GM21737 (cell line): ENCODE measurements at regions not wholly inside any gene's neighbourhood (a gene's known extent, or its start where the extent isn't known, plus 50 kb on each side); places are given as distances from the start of the nearest gene placed in this dataset.

Source experiments
- ATAC-seq: cut with Tn5 transposase; IDR thresholded peaks from one replicate; pipeline ENCODE4 v1.9.1; 2021; ENCODE audit warnings: mild to moderate bottlenecking, moderate library complexity; ENCODE audit not compliant: unreplicated experiment

DNA sequence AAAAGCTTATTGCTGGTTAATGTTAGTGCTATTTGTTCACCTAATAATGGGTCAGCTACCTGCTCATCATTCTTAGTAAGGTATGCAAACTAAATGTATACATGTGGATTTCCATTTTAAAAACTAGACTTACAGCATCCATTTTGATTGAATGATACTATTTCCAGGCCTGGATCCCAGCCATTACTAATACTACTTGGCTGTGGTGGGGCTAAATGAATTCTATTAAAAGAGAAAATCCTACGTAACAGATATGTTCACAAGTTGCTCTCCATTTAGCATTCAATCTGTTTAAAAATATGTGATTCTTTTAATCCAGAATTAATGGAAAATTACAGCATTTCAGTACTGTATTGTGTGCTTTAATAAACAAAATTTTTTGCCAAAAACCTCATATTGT, 169.4 kb upstream of the MIR17HG start:
- ATAC-seq, result no peak

DNA sequence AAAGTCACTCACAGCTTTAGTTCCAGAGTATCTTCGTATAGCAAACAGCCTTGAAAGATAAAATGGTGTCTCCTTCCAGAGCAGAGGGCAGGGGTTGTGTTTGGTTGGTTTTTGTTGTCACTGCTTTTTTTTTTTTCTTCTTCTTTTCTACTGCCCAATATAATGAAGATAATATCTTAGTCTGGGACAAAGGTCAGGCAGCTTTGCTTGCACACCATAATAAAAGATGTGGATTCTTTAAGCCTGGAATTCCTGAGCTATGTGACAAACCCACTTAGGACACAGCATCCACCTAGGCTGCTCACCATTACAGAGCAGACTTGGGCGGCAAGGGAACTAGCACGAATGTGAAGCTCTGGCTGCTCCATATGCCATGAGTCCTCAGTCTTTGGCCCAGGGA, 165.6 kb upstream of the MIR17HG start:
- no peak for ATAC-seq

DNA sequence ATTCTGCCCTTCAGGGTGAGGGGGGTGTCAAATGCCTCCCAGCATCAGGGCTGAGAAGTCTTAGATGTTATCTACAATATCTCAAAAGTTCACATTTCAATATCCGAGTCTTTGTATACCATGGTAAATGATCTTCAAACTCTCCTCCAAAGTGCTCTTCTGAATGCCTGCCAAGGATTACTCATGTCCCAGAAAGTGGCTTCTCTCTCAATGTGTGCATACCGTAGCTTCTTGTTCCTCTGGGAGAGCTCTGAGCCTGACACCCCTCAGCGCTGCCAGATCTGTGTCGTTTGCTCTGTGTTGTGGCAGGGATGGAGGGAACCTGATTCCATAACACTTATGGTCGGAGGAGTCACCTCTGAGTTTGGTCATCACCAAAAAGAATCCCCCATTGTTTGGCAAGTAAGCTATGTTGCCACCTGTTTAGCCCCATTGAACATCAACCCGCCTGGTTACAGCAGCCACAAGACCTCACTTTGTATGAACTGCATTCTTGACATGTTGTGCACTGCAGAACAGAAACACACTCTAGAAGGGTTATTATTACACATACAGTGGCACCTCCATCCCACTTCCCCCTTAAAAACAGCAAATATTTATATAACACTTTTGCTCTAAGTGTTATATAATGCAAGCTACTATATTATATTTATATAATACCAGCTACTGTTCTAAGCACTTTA, 163.1 kb upstream of the MIR17HG start:
- no peak for ATAC-seq

DNA sequence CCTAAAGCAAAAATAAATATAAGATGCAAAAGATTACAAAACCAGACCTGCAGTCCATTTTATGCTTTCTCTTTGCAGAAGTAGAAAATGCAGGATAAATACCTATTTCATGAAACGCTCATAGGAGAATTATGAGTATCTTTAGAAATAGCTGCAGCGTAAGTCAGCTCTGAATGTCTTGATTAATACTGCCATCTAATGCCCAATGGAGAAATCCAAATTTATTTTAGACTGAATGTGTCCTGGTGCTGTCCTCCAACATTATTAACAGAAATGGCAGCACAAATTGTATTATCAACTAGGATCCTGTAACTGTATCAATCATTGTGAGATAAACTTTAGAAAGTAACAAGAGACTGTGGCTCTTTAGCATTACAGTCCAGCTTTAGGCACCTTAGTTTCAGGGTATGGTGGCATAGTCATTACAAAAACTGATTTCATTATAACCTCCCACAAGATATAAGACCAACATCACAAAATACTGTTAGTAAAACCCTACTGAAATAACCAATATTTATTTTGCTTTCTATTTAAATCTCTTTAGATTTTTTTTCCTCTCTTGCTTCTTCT, 162.1 kb upstream of the MIR17HG start:
- ATAC-seq, result no peak

DNA sequence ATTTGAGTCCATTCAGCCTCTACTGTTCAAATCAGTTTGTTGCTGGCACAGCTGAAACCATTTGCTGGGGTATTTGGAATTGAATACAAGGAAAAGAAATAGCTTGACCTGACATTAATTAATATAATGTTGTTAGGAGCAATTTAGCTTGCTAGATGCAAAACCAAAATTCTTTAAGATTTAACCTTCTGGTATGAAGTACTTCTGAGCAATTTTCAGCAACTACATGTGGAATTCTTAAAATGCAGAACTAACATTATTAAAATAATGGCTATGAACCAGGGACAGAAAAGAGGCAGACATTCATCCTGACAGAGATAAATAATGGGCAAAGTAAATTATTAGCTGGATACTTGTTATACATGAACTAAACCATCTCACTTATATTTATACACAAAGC, 160.0 kb upstream of the MIR17HG start:
- ATAC-seq, result no peak

DNA sequence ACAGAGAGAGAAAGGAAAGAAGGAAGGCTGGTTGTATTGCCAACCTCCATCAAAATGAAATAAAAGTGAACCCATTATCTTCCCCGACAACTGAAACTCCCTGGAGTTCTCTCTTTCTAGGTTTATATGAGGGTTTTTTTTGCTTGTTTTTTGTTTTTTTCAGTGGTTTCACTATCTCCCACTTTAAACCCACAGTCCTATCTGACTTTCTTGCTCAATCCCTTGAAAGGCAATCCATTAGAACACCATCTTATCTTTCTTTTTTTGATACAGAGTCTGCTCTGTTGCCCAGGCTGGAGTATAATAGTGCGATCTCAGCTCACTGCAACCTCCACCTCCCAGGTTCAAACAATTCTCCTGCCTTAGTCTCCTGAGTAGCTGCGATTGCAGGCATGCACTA, 158.0 kb upstream of the MIR17HG start:
- ATAC-seq, result no peak

DNA sequence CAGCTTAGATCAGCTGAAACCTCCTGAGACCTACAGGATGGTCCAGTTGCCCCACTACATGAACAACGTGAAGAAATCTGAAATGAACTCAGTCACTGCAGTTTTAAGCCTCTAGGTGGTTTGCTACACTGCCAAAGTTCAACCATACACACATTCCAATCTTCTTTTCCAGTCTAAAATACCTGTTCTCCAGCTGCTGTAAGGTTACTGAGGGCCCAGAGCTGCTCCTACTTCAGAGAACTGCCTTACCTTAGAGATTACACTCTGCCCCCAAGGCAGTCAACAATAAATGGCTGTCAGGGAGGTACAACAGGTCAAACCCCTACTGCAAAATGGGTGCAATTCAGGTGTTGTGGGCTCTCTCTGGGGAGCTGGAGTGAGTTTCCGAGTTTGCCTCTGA, 154.1 kb upstream of the MIR17HG start:
- ATAC-seq, result no peak

DNA sequence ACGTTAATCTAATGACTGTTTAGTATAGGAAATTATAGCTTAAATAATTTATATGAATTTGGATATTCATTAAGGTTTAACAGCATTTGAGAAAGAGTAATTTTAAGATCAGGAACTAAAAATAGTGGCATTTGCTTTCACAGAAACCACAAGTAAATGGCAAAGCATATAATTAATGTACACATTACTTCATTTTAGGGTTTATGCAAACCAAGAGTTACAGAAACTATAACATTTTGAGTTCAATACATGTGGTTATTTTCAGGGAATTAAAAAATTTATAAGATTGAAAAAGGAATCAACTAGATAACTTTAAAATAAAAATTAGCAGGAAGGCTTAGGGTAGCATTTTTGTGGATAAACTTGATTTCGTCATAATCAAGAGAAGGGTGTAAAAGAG, 151.7 kb upstream of the MIR17HG start:
- ATAC-seq, result no peak

DNA sequence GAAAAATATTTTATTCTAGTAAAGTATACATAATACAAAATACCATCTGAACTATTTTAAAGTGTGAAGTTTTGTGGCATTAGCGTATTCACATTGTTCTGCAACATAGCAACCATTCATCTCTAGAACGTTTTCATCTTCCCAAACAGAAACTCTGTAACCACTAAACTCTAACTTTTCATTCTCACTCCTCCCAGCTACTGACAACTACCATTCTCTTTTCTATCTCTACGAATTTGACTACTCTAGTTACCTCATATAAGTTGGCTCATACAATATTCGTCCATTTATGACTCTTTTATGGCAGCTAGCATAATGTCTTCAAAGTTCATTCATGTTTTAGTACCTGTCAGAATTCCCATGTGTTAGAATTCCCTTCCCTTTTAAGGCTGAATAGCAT, 150.5 kb upstream of the MIR17HG start:
- ATAC-seq, result no peak

DNA sequence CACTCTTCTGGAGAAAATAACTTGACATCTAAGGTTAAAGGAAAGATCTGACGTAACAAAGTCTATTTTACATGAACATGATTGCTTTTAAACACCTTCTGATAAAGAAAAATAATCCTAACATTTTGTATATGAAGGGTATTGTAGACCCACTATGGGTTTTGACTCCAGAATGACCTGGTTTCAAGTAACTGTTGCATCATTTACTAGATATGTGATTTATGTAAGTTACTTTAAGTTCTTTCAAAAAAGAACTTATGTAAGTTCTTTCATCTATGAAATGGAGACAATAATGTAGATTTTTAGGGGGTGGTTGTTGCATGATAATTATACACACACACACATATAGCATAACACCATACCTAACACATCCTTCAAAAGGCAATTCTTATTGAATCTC, 147.6 kb upstream of the MIR17HG start:
- no peak for ATAC-seq

DNA sequence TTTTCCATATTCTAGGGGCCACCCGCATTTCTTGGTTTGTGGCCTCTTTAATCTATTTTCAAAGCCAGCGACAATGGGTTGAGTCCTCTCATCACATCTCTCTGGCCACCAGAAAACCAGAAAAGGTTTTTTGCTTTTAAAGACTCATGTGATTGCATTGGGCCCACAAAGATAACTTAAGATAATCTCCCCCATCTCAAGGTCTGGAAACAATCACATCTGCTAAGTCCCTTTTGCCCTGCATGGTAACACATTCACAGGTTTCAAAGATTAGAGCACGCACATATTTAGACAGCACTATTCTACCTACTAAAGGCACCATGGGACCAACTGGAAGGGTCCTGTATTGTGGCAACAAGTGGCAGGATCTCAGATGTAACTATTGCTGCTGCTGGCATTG, 147.0 kb upstream of the MIR17HG start:
- ATAC-seq, result no peak

DNA sequence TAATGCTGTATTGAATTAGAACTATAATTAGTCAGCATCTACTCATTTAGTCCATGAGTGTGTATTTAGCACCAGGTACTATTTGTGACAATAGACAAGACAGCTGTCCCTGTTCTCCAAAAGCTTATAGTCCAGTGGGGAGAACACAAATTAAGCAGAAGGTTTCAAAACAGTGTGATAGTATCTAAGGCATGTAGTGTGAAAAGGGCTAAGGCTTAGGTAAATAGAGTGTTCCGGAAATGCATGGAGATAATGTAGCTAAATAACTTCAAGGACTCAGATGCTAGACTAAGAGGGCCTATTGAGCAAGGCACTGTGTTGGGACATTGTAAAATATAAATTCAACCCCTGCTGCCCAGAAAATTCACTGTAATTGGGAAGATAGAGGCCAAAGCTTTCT, 144.1 kb upstream of the MIR17HG start:
- no peak for ATAC-seq

DNA sequence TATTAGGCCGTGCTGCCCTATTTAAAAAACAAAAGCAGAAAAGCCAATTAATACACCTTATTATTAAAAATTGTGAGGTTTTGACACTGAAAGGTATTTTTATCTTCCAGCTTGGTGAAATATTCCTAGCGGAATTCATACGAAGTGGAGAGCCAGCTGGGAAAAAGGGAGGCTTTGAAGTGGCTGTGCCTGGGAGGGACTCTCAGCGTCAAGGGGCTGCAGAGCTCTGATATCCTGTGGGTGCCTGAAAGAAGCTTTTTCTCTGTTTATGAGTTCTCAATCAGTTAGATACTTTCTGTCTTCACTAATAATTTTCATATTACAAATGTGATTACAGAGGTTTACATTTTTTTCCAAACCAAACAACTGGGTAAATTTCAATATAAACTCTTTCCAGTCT, 140.2 kb upstream of the MIR17HG start:
- ATAC-seq, result no peak

DNA sequence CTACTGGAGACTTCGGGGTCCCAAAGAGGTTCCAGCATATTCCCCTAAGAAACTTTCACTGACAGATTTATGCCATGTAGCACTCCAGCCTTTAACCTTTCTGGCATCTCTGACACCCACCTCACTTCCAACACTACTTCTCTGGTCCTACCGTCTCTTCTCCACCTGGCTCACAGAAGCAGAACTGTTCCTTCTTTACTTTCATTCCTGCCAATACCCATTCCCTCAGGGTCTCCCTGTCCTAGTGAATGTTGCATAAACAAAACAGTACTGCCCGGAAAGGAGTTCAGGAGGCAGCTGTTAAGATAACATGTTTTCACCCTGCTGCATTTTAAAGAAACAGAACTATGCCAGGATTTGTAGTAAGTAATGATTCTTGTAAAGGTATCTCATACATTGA, 136.0 kb upstream of the MIR17HG start:
- no peak for ATAC-seq

DNA sequence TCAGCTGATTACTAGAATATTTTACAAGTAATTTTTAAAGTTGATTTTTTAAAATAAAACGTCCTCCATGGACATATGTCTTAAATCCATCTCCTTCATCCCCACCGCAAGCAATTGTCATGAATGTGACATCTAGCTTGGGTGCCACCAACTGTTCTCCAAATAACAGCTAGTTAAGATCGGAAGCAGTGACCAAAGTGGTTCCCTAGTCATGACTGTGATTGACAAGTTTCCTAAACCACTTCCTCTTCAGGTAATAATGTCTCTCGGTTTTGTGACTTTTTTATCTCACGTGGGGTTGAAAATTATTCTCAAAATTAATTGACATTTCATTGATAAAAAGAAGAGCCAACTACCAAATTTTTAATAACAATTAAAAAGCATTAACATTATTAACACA, 135.3 kb upstream of the MIR17HG start:
- no peak for ATAC-seq

DNA sequence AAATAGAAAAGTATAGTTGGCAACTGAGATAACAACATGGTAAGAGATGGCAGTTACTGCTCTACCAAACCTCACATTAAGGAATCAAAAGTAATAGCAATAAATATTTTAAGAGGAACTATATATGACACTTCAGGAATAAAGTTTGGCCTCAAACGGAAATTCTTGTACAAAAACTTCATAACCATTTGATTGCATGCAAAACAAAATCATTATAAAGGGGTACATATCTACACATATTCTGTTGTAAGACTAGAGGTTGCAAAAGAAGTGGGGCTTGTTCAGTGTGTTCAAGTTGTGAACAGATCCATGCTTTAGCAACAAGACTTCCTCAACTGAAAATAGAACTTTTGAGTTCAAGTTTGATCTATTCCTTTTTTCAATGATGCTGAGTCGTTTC, 133.5 kb upstream of the MIR17HG start:
- ATAC-seq, result no peak

DNA sequence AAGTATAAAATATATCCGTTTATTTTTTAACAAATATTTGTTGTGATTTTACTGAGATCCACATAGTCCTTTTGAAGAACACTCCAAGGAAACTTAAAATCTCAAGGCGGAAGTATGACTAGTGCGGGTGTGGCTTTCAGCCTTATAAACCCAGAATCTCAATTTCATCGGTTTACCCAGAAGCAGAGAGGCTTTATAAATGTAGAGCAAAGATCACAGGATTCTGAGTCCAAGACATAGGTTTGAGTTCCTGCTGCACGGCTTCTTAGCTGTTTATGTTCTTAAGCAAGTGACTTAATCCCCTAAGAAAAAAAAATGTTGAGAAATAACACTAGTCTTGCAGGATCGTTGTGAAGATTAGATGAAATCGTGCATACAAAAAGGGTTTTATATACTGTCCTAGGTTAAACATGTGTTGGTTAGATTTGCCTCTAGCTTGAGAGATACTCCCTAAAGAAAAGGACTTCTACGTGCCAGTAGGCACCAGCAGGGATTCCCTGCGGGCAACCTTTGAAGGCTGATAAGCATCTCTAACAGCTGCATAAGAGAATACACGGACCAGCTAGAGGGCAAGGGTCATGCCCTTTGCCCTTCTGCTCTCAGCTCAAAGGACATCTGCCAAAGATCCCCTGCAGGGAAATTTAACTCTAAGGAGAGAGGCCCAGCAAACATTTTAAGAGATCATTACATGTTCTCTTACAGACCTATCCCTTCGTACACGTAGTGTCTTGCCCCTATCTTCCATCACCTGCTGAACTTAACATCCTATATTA, 130.4 kb upstream of the MIR17HG start:
- no peak for ATAC-seq

DNA sequence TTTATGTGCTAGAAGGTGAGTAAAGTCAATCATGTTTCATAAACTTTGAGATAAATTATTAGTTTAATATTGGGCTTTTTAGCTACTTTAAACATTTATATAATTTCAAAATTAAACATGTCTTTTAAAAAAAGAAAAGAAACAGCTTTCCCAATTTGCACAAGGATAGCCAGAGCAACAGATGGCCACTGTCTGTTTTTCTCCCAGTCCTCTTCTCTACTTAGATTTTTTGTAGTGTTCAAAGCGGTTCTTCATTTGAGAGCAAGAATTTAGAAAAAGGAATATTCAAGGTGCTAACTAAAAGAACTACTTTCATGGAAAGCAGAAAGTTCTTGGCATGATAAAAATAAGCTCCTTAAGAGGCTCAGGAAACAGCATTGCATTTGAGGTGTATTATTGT, 128.3 kb upstream of the MIR17HG start:
- ATAC-seq, result no peak

DNA sequence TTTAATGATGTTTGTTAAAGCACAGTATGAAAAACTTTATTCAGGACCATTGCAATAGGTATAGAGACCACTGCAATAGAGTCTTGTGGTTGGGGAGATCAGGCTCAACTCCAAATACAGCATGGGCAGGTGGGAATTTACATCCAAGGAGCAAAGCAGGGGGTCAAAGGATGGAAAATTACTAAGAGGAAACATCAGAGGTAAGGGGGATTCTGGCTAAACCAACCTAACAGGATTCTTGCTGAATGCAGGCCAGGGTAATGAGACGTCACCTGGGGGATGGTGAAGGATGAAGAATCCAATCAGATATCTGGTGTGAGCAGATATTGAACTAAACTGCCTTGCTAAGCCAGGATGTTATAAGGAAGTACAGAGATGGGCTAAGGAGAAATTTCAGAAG, 126.6 kb upstream of the MIR17HG start:
- ATAC-seq, result no peak

DNA sequence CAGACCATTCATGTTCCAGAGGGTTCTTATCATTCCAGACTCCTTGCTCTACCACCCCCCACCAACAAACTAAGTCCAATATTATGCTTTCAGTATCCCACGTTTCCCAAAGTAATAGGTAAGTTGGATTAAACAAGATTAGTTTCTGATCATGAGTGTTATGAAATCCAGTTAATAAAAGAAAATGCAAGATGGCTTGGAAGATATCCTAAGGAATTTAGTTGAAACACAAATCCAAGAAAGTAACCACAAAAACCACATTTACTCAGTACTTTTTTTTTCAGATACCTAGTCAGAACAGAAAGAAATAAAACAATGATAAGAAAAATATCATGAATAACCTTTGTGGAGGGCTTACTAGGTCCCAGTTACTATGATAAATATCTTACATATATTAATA, 119.4 kb upstream of the MIR17HG start:
- ATAC-seq, result no peak

DNA sequence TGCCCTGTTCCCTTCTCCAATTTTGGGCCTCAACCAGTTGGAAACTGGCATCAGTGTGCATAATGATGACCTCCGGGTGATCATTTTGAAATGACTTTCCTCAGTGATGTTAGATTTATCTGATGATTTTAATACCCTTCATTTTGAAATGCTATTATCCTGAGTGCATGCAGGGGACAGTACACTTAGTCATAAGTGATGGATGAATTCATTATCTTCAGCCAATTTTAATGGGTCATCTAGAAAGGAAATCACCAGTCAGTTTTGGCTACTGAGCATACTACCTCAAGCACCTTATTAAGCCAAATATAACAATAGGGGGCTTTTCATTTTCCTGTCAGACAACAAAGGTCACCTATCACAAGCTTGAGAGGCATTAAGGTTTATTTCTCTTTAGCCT, 118.5 kb upstream of the MIR17HG start:
- no peak for ATAC-seq

DNA sequence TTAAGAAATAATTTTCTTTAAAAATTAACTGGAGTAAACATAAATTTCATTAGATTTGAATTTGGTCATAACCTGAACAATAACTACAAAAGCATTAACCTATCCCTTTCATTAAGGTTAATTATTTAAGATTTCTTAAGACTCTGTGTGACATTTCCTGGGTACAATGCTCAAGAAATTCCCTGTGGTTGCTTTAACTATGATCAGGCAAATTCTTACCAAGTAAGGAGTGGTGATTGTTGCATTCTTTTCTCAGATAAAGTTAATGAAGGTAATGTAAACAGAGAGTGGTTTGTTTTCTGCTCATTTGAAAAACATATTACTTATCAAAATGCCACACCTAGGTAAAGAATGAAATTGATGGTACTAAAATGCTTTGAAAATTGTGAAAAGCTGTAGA, 114.8 kb upstream of the MIR17HG start:
- ATAC-seq, result no peak
